GM23248 (cell line): ENCODE measurements at regions not wholly inside any gene's neighbourhood (a gene's known extent, or its start where the extent isn't known, plus 50 kb on each side); places are given as distances from the start of the nearest gene placed in this dataset.

ENCODE experiments used
- EZH2 ChIP-seq: fragments of 200-600 bp; sonication (generic); IDR thresholded peaks from 2 replicates; pipeline ENCODE4 v1.6.1; 2018; ENCODE audit warnings: antibody characterized with exemption, mild to moderate bottlenecking; ENCODE audit not compliant: insufficient read depth, poor library complexity, severe bottlenecking
- EZH2phosphoT487 ChIP-seq: fragments of 200-600 bp; sonication (generic); IDR thresholded peaks from 2 replicates; pipeline ENCODE4 v1.6.1; 2018; ENCODE audit warnings: antibody characterized with exemption, moderate library complexity, mild to moderate bottlenecking, low read depth; ENCODE audit not compliant: insufficient read depth

DNA sequence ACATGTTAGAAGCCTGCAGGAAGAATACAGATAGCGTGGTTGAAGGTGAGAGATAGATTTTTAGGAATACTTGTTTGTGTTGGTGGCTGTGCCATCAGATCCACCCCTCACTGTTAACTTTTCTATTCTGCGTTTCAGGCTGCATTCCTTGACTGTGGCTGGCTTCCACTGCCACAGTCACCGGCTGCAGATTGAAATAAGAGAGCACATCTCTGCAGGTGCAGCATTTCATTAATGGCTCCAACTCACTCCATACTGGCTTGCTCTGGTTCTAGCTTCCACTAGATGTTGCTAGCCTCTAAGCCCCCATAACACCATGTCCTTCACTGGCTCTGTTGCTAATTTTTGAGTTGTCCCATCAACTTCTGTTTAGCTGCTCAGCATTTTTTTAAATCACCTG lies 286.5 kb downstream of the CPS1 start:
- TF ChIP-seq EZH2 (no peak), EZH2phosphoT487 (no peak)
